ENCODE measurements at regions not wholly inside any gene's neighbourhood (a gene's known extent, or its start where the extent isn't known, plus 50 kb on each side); places are given as distances from the start of the nearest gene placed in this dataset.

DNA sequence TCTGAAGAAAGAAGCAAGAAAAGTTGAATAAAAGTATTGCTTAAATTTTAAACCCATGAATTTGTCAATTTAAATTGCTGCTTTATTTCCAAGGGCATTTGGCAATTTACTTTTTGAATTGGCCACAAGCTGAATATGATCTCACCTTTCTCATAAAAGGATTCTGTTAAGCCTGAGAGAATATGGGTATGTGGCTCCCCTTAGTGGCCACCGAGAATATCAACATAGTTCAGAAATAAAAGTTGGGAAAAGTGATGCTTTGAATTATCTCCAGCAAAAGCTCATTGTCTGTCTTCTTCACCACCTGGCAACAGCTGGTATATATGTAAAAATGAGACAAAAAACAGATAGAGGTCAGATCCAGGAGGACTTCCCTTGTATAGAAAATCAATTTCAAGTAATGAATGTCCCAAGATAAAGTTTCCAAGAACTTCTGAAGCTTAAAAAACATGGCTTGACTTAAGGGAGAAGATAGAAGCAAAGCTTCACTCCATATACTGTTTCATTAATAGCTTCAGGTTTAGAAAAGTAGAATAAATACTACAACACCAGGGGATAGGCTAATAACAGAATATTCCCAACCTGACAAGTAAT, 290.7 kb upstream of the FAM241A start:
- peak; percentile 61 for DNase-seq (ENCODE audit: low spot score)

DNA sequence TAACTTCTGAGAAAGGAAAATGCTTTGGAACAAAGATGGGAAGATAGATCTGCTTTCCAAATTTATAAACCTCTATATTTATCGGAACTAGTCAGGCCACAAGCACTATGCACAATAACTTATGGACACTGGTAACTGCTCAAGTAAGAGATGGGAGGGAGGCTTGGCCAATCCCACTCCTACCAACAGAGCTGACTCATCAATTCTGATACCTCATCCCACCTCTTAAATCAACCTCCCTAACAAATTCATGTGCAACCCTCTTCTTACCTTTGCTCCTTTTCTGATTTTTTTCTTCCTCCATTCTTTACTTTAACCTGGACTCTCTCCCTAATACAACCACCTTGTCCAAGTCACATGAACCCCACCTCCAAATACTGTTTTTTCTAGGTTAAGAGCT, 289.9 kb upstream of the FAM241A start:
- DNase-seq (ENCODE audit: low spot score): no peak

DNA sequence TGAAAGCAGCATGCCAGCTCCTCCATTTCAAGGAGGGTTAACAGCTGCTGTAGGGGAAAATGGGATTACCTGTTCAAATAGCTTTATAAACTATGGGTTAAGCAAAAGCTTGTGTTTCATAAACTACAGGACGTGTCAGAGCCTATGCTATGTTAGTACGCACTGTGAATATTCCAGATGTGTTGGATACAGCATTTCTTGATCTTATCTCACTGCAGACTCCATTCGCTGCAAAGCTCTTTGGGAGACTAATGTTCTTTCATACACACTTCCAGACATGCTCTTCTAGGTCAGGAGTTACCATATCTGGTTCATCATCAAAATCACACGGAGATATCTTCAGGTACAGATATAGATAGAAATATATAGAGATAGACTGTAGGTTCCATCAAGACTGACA, 281.2 kb upstream of the FAM241A start:
- DNase-seq (ENCODE audit: low spot score): peak; percentile 59

DNA sequence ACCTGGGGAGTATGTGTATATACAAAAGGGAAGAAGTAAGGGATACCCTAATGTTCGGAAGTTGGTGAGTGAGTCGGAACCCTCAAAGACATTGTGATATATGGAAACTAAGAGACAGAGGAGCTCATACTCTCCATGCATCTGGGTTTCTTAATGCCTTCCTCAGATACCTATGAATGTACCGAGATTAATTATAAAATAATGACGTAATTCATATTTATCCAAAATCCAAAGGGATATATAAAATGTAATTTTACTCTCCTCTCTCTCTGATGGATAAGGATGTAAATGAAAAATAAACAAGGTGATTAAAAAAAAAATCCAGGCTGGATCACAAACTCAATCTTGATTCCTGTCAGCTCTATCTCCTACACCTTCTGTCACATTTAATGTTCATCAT, 275.9 kb upstream of the FAM241A start:
- no peak for DNase-seq (ENCODE audit: low spot score)

DNA sequence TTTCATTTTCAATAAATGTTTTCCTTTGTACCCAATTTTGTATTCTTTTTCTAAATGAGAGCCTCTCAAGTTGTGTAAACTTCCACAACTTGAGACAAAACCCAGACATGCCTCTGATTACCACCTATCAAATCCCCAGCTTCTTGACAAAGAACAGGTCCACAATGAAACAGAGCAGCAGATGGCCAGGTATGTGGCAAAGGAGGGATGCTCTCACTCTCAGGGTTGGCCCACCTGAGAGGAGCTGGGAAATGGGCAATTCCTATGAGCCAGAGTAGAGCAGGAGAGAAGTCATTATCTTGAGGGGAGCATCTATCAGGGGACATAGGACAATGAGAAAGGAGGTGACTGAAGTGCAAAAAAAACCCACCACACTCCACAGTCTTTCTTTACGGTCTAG, 273.5 kb upstream of the FAM241A start:
- peak; percentile 63 for DNase-seq (ENCODE audit: low spot score)

DNA sequence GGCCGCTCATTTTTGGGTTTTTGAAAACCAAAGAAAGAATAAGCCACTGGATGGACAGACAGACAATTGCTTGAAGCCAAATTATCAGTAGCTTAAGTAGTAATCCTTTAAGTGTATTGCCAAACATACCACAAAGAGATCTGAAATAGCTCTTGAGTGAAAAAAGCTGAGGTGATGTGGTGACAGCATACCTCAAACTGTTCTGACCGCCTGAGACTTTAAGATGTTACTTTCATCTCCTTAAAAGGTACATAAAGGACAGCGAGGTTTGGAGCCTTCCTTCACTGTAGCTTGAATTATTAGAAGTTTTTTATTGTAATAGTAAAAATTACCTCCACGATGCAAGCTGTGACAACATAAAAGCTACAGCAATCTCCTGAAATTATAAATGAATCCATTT, 271.5 kb upstream of the FAM241A start:
- DNase-seq (ENCODE audit: low spot score): no peak

DNA sequence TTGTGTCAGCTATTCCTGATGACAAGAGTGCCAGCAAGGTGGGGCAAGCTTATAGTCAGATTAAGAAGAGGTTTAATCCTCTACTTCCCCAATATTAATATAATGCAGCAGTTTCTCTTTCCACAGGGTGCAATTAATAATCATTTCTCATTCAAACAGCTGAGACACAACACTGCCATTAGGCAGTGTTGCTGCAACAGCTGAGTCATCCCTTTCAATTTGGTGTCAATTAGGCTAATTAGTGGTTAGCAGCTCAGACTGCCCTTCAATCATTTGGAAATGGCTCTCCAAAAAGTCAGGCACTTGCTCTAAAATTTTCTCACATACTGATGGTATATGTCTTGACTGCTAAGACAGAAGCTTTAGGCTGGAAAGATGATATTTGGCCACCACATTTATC, 265.7 kb upstream of the FAM241A start:
- no peak for DNase-seq (ENCODE audit: low spot score)

DNA sequence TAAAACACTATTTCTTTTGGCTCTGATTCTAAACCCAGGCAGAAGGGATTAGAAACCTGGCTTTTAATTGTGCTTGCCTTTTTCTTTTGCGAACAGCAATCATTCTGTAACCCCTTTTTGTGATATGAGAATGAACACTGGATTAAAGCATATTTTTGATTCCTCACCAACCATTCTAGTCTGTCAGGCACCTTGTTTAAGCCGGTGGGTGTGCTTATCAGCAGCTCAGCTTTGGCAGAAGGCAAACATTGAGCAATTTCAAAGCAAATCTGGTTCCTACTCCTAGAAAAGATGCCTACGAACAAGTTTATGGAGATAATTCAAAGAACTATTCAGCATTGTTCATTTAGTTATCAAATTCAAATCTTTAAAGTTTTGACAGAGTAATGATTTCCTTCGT, 265.1 kb upstream of the FAM241A start:
- no peak for DNase-seq (ENCODE audit: low spot score)

DNA sequence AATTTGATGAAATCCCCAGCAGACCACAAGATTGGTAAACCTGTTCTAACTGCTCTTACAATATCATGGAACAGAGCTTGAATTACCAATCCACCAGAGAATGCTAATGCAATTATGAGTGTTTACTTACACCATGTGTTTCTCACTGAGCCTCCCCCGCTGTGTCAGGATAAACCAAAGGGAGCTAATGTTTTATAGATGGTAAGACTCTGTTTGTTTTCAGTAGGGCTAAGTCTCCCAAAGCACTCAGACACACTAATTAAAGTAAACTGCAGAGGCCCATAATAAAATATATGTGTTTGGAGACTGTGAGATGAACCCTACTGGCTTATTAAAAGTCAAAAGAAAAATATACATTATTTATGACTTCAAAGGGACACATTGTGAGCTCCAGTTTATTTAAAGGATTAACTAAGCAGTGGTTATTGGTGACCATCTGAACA, 261.7 kb upstream of the FAM241A start:
- DNase-seq (ENCODE audit: low spot score): peak; percentile 61

DNA sequence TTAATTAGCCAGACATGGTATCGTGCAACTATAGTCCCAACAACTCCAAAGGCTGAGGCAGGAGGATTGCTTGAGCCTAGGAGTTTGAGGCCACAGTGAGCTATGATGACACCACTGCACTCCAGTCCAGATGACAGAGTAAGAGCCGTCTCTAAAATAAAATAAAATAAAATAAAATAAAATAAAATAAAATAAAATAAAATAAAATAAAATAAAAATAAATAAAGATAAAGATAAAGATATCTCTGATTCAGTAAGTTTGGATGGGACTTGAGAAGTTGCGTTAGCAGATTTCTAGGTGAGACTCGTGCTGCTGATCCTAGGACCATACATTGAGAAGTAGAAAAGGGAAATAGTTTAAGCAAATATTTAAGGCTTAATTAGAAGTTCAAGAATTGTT, 254.8 kb upstream of the FAM241A start:
- DNase-seq (ENCODE audit: low spot score): no peak

DNA sequence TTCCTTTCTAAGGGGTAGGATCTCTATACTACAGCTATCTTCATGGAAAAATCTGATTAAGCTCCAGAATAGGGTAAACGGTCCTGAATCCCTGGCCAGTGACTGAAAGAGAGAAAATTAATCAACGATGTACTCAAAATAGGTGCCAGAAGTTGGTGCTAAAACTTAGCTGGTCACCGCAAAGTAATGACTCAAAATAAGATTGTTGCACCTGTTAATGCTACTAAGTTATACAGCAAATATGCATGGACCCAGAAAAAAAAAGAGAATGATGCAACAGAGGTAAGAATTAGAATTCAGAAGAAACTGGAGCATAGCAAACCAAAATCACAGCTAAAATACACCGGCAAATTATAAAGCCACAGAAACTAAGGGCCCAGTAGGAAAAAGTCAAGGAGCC, 239.7 kb upstream of the FAM241A start:
- no peak for DNase-seq (ENCODE audit: low spot score)

DNA sequence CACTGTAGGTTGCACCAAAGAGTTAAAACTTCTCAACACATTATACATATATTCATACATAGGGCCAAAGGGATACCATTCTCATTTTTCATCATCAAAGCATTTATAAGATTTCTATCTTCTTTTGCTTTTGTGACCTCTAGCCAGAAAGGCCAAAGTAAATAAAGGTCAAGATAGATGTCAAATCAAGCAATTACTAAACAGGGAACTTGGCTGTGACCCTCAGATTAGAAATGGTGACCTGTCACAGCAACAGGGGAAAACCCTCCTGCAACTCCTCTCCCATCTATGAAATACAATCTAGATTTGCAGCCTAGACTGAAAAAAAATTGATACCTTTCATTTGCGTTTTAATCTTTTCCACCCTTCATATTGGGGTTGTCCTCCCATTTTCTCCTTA, 225.6 kb upstream of the FAM241A start:
- DNase-seq (ENCODE audit: low spot score): no peak

DNA sequence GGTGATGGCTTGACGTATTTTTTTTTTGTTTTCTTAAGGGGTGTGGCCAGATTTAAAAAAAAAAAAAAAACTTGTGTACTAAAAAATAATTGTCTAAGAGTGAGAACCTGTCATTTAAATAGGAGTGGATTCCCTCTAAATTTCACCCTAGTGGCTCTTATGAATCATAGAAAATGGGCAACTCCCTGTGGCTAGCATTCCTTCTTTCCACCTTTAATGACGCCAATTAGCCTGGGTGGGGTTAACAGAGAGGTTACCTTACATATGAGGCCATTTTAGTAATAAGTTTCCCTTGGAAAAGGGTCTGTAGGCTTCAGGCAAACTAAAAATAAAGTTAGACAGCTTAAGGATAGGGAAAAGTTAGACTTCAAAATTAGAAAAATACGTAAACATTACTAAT, 223.5 kb upstream of the FAM241A start:
- DNase-seq (ENCODE audit: low spot score): no peak

DNA sequence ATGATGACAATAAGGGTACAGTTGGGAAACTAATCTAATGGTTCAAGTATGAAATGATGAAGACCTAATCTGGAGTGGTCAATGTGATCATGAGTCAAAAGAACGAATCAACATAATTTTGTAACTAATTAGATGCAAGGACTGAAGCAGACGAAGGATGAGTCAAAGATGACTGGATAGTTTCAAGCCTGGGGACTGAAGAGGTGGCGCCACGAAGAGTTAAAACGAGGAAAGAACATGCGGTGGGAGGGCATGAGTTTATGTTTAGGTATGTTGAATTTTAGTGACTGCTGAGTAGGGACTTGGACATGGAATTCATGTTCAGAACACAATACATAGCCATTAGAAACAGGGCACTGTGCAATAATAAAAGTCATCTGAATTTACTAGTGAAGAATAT, 221.5 kb upstream of the FAM241A start:
- no peak for DNase-seq (ENCODE audit: low spot score)

DNA sequence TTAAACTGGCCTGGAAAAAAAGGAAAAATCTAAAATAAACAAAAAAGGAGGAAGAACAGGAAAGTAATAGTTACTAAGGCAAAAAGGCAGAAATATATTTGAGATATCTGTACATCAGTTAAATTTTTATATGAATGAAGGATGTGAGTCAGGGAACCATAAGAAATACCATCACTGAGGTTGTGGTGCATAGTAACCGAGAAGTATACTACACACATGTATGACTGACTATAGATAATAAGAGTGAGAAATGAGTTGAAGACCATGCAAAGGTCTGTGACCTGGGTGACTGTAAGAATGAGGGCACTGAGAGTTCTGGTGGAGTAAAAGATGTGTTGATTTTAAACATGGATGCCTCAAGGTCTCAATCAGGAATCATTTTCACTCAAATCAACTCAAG, 220.6 kb upstream of the FAM241A start:
- DNase-seq (ENCODE audit: low spot score): no peak

DNA sequence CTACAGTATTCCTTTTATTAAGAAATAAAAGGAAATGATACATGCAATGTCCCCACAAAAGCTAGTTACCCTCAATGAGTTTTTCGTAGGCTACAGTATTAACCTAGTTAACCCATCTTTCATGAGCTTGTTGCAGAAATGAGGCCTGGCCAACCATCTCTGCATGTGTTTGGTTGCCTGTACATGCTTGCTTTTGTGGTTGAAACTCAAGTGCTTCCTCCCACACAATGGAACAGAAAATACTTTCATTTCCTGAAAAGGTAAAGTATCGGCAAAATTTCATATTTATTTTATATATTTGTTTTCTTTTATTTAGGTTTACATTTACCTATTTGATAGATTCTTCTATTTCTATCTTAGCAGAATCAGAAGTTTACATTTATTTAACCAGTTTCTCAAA, 214.6 kb upstream of the FAM241A start:
- DNase-seq (ENCODE audit: low spot score): no peak

DNA sequence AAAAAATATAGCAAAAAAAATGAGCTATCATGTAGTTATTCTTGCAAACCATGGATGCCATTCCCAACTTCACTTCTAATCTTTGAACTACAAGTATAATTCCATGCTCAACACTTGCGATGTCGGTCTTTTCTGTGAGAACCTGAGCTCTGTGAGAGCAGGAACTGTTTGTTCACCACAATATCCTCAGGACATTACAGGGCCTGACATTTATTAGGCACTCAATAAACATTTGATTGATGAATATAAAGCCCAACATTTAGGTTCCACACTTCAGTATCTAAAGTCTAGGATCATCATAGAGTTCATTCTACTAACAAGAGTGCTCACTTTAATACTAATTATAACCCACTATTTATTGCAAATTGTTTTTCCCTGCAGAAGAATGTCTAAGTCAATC, 211.6 kb upstream of the FAM241A start:
- DNase-seq (ENCODE audit: low spot score): no peak

DNA sequence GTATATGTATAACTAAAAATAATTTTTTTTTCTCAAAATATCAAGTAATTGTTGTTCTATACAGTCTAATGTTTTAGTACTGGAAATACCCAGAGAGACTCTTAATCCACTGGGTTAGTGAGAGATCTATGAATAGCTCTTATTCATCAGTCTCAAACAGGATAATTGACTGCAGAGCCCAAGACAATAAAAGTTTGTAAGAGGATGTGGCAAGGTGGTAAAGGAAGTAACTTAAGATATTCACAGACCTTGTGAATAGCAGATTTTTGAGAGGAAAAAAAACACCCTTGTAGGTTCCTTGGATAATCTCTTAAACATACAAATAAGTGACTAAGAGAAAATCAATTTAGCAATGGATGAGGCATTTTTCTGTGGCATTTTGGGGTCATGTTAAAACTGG, 210.9 kb upstream of the FAM241A start:
- no peak for DNase-seq (ENCODE audit: low spot score)

DNA sequence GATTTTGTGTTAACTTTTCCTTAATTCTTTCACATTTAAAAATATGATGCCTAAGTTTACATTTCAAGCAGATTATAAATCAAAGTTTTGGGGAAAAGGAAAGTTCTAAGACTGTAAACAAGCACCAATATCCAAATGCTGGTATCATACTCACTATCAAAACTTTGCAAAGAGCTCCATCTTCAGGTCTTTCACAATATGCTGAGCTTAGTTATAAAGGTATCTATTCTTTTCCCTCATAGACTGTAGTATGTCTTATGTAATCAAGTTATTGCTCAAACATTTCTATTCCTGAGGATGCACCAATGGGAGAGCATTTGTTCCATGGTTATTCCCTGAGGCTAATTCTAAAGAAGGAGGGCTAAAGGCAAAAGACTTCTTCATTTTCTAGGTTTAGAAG, 207.9 kb upstream of the FAM241A start:
- DNase-seq (ENCODE audit: low spot score): peak; percentile 69

DNA sequence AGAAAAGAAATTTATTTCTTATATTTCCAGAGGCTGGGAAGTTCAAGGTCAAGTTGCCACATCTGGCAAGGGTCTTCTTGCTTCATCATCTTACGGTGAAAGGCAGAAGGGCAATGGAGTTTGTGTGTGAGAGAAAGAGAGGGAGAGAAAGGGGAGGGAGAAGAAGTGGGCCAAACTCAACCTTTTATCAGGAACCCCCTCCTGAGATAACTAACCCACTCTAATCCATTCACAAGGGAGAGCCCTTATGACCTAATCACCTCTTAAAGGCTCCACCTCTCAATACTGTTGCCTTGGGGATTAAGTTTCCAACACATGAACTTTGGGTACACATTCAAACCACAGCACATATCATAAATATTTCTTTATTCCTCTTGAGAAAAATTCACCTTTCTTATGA, 203.3 kb upstream of the FAM241A start:
- DNase-seq (ENCODE audit: low spot score): no peak

DNA sequence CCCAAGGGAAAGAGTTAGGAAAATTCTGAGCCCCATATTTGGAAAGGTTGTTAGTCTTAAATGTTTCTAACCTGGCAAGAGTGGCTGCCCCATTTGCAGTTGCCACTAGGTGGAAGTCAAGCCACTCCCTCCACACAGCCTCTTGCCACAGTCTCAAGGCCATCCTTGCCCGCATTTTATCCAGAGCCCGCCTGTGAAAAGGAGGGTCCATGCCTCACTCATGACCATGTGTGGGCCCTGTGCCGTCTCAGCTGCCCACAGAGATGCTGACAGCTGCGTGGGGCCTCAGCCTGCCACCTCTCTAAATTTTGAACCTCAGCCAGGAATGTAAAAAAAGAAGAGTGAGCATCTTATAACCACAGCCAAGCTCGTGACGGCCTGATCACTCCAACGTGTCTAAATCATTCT, 201.5 kb upstream of the FAM241A start:
- peak; percentile 71 for DNase-seq (ENCODE audit: low spot score)

DNA sequence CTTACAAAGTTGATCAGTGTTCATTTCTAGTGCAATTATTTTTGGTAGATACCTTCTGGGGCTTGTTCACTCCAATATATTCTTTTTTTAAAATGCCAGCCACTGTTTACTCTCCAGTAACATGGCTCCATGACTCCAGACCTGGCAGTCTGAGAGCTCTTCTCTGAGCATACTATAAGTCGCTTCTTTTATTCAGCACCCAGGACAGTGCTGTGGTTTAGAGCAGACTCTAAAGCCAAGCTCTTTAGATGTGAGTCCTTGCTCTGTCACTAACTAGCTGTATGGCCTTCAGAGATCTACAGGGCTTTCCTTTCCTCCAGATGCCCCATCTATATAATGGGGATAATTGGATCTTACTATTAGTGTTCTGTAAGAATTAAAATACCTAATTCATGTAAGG, 200.2 kb upstream of the FAM241A start:
- DNase-seq (ENCODE audit: low spot score): no peak

DNA sequence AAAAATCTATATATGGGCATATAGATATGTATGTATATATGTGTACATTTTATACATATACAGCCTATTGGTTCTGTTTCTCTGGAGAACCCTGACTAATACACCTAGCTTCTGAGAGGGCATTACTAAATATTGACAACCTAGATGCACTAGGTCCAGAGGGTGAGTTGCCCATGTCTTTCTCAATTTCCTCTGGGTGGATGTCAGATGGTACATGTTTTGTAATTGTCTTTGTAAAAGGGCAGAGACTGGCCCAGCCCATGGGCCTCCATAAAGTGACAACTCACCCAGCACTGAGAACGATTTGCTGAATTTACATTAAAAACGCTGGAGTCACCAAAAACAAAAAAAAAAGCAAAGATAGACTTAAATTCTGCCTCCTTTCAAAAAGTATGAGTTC, 198.5 kb upstream of the FAM241A start:
- no peak for DNase-seq (ENCODE audit: low spot score)

DNA sequence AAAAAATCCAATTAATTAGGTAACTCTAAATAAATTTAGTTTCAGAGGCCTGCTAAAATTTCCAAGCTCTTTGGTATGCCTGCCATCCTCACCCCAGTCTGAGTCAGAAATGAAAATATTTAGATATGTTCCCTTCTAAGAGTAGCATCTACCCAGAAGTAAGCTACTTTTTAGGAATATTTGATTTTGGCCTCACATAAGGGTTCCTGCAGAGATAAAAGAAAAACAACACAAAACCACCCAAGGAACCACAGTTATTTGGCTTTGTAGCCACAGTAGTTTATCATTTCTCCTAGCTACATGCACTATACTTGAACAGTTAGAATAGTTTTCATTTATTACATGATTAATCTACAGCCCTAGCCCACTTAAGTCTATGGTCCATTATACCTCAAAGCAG, 192.6 kb upstream of the FAM241A start:
- no peak for DNase-seq (ENCODE audit: low spot score)

DNA sequence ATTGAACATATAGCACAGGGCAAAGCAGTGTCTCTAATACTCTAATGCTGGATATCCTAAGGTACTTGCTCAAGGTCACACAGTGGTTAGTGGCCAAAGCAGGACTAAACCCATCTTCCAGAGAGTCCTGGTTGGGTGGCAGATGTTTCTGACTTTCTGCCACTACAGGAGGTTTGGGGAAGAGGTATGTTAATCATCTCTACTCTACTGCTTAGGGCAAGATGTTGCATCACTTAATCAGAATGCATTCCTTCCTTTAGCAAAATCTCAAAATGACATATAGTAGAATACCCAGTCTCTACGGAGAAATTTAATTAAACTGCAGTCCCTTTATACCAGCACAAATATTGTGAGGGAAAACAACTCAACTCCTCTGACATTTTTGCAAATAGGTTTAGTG, 190.7 kb upstream of the FAM241A start:
- no peak for DNase-seq (ENCODE audit: low spot score)
